Stimulated activated naive CD8-positive, alpha-beta T cell treated with anti-CD3 and anti-CD28 coated beads, Interleukin-15, Interleukin-2, amounts not matched to agents 100 ng/mL and 50 ng/mL, for 24 hours (primary cell): ENCODE measurements at regions not wholly inside any gene's neighbourhood (a gene's known extent, or its start where the extent isn't known, plus 50 kb on each side); places are given as distances from the start of the nearest gene placed in this dataset.
A peak's percentile ranks its signal among the peaks of the same experiment; 100 is the strongest.

Experiments
- H3K27ac Mint-ChIP-seq: one replicate; pipeline ENCODE4 v1.8.0; 2021; ENCODE audit warnings: mild to moderate bottlenecking, mixed read lengths
- H3K27me3 Mint-ChIP-seq: one replicate; pipeline ENCODE4 v1.8.0; 2021; ENCODE audit warnings: mixed read lengths
- H3K36me3 Mint-ChIP-seq: one replicate; pipeline ENCODE4 v1.8.0; 2021; ENCODE audit warnings: low read depth, mixed read lengths
- H3K4me1 Mint-ChIP-seq: one replicate; pipeline ENCODE4 v1.8.0; 2021; ENCODE audit warnings: low read depth, mixed read lengths
- H3K4me3 Mint-ChIP-seq: one replicate; pipeline ENCODE4 v1.8.0; 2021; ENCODE audit warnings: mild to moderate bottlenecking, mixed read lengths
- H3K9me3 Mint-ChIP-seq: one replicate; pipeline ENCODE4 v1.8.0; 2021; ENCODE audit warnings: mixed read lengths

DNA sequence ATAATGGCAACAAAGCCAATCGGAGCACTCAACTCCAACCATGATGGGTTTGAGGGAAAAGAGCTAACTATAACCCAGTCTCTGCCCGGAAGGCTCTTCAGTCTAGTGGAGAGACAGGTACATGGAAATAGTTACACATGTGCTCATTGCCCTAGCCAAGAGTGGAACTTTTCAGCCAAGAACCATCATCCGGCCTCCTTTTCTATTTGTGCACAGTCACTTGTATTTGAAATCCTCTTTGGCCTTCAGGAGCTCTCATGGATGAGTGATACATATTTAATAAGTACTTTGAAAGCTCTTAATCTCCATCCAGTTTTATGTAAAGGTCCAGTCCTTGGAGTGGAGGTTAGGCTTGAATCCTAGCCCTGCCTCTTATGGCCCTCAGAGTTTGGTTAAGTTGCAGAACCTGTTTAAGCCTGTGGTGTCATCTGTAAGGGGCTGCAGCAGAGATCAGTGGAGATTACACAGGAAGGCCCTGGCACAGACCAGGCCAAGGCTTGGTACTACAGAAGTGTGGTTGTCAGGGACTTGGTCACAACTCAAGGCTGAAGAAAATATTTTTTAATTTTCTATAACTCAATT lies 72.3 kb upstream of the SMLR1 start:
- Mint-ChIP-seq H3K9me3 (no peaks in the 10 kb centered on the region), H3K27me3 (no peaks in the 10 kb centered on the region), H3K36me3 (no peaks in the 10 kb centered on the region), H3K4me1 (peaks cover 5% of the 10 kb centered on the region), H3K4me3 (no peak overlapping the region), H3K27ac (no peak overlapping the region)

DNA sequence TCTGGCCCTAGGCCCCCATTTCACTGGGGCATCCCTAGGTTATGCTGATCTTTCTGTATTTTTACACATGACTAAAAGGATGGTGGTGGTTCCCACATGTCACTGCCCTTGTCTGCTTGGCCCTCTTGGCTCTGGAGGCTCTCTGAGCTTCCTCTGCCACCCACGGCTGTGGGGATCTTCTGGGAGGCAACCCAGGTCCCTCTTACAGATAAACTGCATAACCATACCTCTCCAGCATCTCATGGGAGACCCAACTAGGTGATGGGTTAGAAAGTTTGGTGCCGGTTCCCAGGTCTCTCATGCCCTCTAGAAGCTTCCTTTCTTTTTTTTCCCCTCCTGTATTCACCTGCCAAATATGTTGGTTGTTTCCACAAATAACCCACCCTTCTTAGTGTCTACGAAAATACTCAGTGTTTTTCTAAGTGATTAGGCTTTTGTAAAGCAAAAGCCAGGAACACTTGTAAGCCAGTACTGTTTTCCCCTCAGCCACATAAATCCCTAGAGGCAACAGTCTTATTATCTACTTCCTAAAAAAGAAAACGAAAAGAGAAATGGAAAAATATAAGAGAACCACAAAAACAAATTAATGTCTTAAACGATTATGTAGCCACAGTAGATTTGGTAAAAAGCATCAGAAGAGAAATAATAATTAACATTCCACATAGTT lies 71.7 kb upstream of the SMLR1 start:
- Mint-ChIP-seq H3K4me1 (peaks cover 5% of the 10 kb centered on the region), H3K9me3 (no peaks in the 10 kb centered on the region), H3K27me3 (no peaks in the 10 kb centered on the region), H3K36me3 (no peaks in the 10 kb centered on the region), H3K4me3 (no peak overlapping the region), H3K27ac (no peak overlapping the region)

DNA sequence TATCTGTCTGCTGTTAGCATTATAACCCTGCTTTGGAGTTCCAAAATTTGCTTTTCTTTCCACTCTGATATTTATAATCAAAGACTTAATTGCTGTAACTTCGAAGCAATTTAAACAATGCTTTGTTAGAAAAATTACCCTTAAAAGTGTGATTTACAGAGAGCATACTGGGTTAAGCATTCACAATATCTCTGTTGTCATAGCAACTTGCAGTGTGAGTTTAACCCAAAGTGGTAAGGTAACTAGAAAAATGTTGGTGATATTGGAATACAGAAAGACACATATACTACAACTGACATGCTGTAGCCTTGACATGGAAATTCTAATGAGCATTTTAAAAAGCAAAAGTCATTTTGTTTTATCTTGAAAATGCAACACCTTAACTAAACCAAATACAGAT lies 70.4 kb upstream of the SMLR1 start:
- H3K4me3 Mint-ChIP-seq, result no peak overlapping the region
- no peaks in the 10 kb centered on the region for H3K9me3 Mint-ChIP-seq
- H3K36me3 Mint-ChIP-seq, result no peaks in the 10 kb centered on the region
- H3K27me3 Mint-ChIP-seq, result peaks cover 3% of the 10 kb centered on the region
- H3K27ac Mint-ChIP-seq, result no peak overlapping the region
- H3K4me1 Mint-ChIP-seq, result peaks cover 5% of the 10 kb centered on the region

- Mint-ChIP-seq H3K4me1 (peaks cover 5% of the 10 kb centered on the region), H3K27ac (no peak overlapping the region), H3K4me3 (no peak overlapping the region), H3K36me3 (no peaks in the 10 kb centered on the region), H3K9me3 (no peaks in the 10 kb centered on the region), H3K27me3 (peaks cover 3% of the 10 kb centered on the region)
These were observed 68.4 kb upstream of the SMLR1 start for GRCh38 chr6:130758813-130759212.

DNA sequence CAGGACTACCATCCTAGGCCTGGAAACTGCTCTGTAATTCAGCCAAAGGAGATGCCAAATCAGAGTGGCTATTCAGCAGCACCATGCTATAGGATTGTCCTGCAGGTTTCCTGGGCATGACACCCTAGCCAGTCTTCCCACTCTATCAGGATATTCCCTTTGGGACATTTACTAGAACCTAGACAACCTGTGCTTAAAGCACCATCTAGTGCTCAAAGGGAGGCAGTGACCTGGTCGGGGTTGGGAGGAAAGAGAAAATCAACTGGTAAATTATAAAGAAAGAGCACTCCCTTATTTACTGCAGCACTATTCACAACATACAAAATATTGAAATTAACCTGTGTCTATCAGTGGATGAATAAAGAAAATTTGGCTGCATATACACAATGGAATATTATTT lies 67.2 kb upstream of the SMLR1 start:
- Mint-ChIP-seq H3K4me1 (peaks cover 5% of the 10 kb centered on the region), H3K36me3 (no peaks in the 10 kb centered on the region), H3K9me3 (no peaks in the 10 kb centered on the region), H3K27ac (no peak overlapping the region), H3K27me3 (peaks cover 3% of the 10 kb centered on the region), H3K4me3 (no peak overlapping the region)

- Mint-ChIP-seq H3K4me1 (peaks cover 2% of the 10 kb centered on the region), H3K36me3 (no peaks in the 10 kb centered on the region), H3K27me3 (peaks cover 3% of the 10 kb centered on the region), H3K9me3 (no peaks in the 10 kb centered on the region), H3K4me3 (no peak overlapping the region), H3K27ac (no peak overlapping the region)
These were observed 65.9 kb upstream of the SMLR1 start for GRCh38 chr6:130761286-130761685.

DNA sequence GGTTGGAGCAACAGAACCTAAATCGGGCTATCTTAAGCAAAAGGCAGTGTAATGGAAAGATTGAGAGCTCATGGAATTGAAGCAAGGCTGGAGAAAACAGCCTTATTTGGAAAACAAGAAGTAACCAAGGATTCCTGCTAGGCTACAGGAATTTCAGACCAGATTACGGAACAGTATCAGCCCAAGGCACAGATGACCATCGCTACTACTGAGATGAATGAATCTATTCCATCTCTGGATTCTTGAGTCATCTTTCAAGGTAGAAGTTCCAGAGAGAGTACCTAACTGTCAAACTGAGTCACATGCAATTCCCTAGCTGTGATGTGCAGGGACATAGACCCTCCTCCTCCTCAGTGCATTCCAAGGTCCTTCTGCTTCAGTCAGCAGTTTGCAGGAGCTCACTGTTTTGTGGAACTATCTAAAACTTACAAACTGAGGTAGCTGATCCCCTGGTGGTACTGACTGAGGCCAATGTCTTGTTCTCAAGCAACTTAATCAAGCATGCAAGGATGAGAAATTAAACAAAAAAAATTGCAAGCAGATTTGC lies 62.0 kb upstream of the SMLR1 start:
- H3K27ac Mint-ChIP-seq, result no peak overlapping the region
- peaks cover 3% of the 10 kb centered on the region for H3K27me3 Mint-ChIP-seq

GRCh38 chr6:130766239-130767144 lies 60.7 kb upstream of the SMLR1 start:
- Mint-ChIP-seq H3K9me3 (no peaks in the 10 kb centered on the region), H3K4me3 (no peak overlapping the region), H3K27ac (no peak overlapping the region), H3K27me3 (no peaks in the 10 kb centered on the region), H3K36me3 (no peaks in the 10 kb centered on the region), H3K4me1 (no peaks in the 10 kb centered on the region)

More for the DNA sequence above, 62.0 kb upstream of the SMLR1 start:
- no peaks in the 10 kb centered on the region for H3K9me3 Mint-ChIP-seq
- no peaks in the 10 kb centered on the region for H3K36me3 Mint-ChIP-seq
- no peak overlapping the region for H3K4me3 Mint-ChIP-seq
- no peaks in the 10 kb centered on the region for H3K4me1 Mint-ChIP-seq

DNA sequence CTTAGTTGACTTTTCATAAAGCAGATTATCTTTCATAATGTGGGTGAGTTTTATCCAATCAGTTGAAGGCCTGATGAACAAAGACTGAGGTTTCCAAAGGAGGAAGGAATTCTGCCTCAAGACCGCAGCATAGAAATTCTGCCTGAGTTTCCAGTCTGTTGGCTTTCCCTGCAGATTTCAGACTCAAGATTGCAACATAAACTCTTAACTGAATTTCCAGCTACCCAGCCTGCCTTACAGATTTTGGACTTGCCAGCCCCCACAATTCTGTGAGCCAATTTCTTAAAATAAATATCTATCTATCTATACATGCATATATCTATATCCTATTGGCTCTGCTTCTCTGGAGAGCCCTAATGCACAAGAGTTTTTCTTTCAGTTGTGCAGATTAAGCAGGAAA lies 57.3 kb upstream of the SMLR1 start:
- Mint-ChIP-seq H3K27ac (no peak overlapping the region), H3K4me3 (no peak overlapping the region), H3K27me3 (no peaks in the 10 kb centered on the region), H3K36me3 (no peaks in the 10 kb centered on the region), H3K4me1 (no peaks in the 10 kb centered on the region), H3K9me3 (no peaks in the 10 kb centered on the region)

- Mint-ChIP-seq H3K27ac (no peak overlapping the region), H3K4me3 (no peak overlapping the region)
These were observed 55.5 kb upstream of the SMLR1 start for GRCh38 chr6:130771741-130772140.

GRCh38 chr6:130773860-130774259 lies 53.3 kb upstream of the SMLR1 start:
- Mint-ChIP-seq H3K4me3 (no peak overlapping the region), H3K9me3 (no peaks in the 10 kb centered on the region), H3K4me1 (peaks cover 14% of the 10 kb centered on the region), H3K36me3 (no peaks in the 10 kb centered on the region), H3K27ac (no peak overlapping the region), H3K27me3 (no peaks in the 10 kb centered on the region)

More at GRCh38 chr6:130771741-130772140, 55.5 kb upstream of the SMLR1 start:
- H3K9me3 Mint-ChIP-seq, result no peaks in the 10 kb centered on the region
- H3K36me3 Mint-ChIP-seq, result no peaks in the 10 kb centered on the region
- no peaks in the 10 kb centered on the region for H3K27me3 Mint-ChIP-seq
- peaks cover 6% of the 10 kb centered on the region for H3K4me1 Mint-ChIP-seq

DNA sequence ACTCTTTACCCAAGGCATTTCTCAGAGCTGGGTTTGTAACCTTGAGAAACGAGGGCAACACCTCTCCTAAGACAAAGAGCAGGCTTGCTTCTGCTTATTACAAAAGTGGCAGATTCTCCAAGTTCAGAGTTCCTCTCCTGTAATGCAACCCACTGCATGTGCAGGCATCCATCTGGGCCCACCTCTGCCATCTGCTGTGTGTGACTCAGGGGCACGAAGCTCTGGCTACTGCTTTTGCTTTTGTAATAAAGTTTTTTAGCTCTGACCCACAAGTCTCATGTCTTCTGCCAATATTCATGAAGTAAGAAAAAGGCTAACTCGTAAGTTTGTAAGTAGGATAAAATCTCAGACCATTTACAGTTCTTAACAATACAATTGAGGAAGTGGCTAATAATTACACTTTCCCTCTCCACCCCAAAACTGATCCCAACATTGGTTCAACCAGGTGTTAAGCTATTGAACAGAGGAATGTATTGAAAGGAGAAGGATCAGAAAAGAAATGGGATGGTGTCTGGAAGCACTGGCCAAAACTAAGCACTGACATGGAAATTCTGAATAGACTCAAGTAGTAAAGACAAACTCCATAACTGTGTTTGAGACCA lies 51.7 kb upstream of the SMLR1 start:
- no peaks in the 10 kb centered on the region for H3K27me3 Mint-ChIP-seq
- peaks cover 31% of the 10 kb centered on the region for H3K4me1 Mint-ChIP-seq
- H3K36me3 Mint-ChIP-seq, result no peaks in the 10 kb centered on the region
- no peak overlapping the region for H3K27ac Mint-ChIP-seq
- H3K4me3 Mint-ChIP-seq, result no peak overlapping the region
- H3K9me3 Mint-ChIP-seq, result no peaks in the 10 kb centered on the region

GRCh38 chr6:130776287-130776925 lies 50.8 kb upstream of the SMLR1 start:
- H3K36me3 Mint-ChIP-seq, result no peaks in the 10 kb centered on the region
- peaks cover 34% of the 10 kb centered on the region for H3K4me1 Mint-ChIP-seq
- H3K27me3 Mint-ChIP-seq, result no peaks in the 10 kb centered on the region
- H3K4me3 Mint-ChIP-seq, result no peak overlapping the region
- H3K27ac Mint-ChIP-seq, result peak overlapping the region; percentile 34
- H3K9me3 Mint-ChIP-seq, result no peaks in the 10 kb centered on the region
